MCF 10A (cell line): ENCODE measurements at regions not wholly inside any gene's neighbourhood (a gene's known extent, or its start where the extent isn't known, plus 50 kb on each side); places are given as distances from the start of the nearest gene placed in this dataset.

ENCODE experiments used
- BruUV-seq: library from RNA; stranded (reverse); fragments of 400-500 nt; replicated peaks from 2 replicates; lab custom pipeline; 2021; lab: Mats Ljungman, UMichigan
- CTCF ChIA-PET: fragments of 300-600 bp; sonication (Branson Sonifier 250); formaldehyde crosslinking; extraction: SDS; loops from one replicate; lab custom pipeline; 2021; ENCODE audit warnings: antibody characterized with exemption, inconsistent platforms; lab: Yijun Ruan, JAX
- POLR2A ChIA-PET: fragments of 300-600, 350-650 bp; sonication (Branson Sonifier 250); formaldehyde crosslinking; extraction: SDS; loops from one replicate; lab custom pipeline; 2020; ENCODE audit warnings: antibody characterized with exemption, inconsistent platforms; lab: Yijun Ruan, JAX
- DNase-seq: peaks from one replicate; pipeline ENCODE4 v3.0.0-alpha.2; 2018; ENCODE audit not compliant: unreplicated experiment
- H3K27ac Mint-ChIP-seq: one replicate; pipeline ENCODE4 v1.8.0; 2022; ENCODE audit warnings: mild to moderate bottlenecking, low read depth, mixed read lengths; ENCODE audit not compliant: unreplicated experiment
- H3K27me3 Mint-ChIP-seq: one replicate; pipeline ENCODE4 v1.8.0; 2022; ENCODE audit warnings: mixed read lengths; ENCODE audit not compliant: insufficient read depth, unreplicated experiment
- H3K36me3 Mint-ChIP-seq: one replicate; pipeline ENCODE4 v1.8.0; 2022; ENCODE audit warnings: mild to moderate bottlenecking, moderate library complexity, mixed read lengths; ENCODE audit not compliant: insufficient read depth, unreplicated experiment
- H3K4me1 Mint-ChIP-seq: one replicate; pipeline ENCODE4 v1.8.0; 2022; ENCODE audit warnings: mixed read lengths; ENCODE audit not compliant: insufficient read depth, unreplicated experiment
- H3K4me3 Mint-ChIP-seq: one replicate; pipeline ENCODE4 v1.8.0; 2022; ENCODE audit warnings: mild to moderate bottlenecking, moderate library complexity, mixed read lengths; ENCODE audit not compliant: unreplicated experiment
- H3K9me3 Mint-ChIP-seq: one replicate; pipeline ENCODE4 v1.8.0; 2022; ENCODE audit warnings: mixed read lengths; ENCODE audit not compliant: unreplicated experiment
- intact Hi-C: fragments of 100-400 bp; cut with micrococcal nuclease; formaldehyde crosslinking; loops from 2 replicates; pipeline ENCODE4 v1.14.1; 2022
- TF ChIP-seq, protein P1 (sequence below): fragments of 200-600 bp; IDR thresholded peaks from one replicate; pipeline ENCODE4 v1.8.0; 2022; ENCODE audit warnings: antibody characterized with exemption, mild to moderate bottlenecking; ENCODE audit not compliant: unreplicated experiment

DNA sequence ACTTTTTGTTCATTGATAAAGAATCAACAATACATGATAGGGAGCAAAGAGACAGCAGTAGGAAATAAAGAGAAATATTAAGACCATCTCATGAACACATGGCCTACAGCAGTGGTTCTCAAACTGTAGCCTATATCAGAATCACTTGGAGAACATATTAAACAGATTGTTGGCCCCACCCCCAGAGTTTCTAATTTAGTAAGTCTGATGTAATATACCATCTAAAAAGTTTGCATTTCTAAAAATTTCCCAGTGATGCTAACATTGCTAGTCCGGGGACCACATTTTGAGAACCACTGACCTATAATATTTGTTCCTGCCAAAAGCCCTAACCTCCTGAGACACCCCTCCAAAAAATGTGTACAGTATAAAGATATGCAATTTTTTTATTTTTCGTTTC lies 306.2 kb upstream of the NREP start:
- H3K9me3 Mint-ChIP-seq = no peaks in the 10 kb centered on the region

DNA sequence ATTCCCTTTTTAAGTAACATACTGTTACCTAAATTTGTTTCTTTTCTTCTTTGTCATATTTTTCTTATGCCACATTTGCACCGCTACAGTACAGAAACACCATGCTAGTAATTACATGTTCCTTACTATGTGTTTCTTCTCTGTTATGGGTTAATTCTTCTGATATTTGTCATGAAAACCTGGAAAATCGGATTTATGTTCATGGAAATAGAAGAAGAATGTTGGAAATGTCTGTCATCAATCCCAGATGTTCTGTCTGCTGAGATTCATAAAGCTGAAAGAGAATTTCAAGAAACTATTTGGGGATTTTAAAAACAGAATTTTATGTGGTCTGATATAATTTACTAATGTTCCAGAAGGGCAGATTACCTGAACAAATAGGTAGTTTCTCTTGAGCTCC lies 305.2 kb upstream of the NREP start:
- ChIA-PET POLR2A (no interaction called here), CTCF (no interaction called here)
- H3K27ac Mint-ChIP-seq = no peak overlapping the region
- no peaks in the 10 kb centered on the region for H3K4me1 Mint-ChIP-seq
- no TSS peak for BruUV-seq
- H3K36me3 Mint-ChIP-seq = no peaks in the 10 kb centered on the region
- H3K9me3 Mint-ChIP-seq = no peaks in the 10 kb centered on the region
- TF ChIP-seq, protein P1, sequence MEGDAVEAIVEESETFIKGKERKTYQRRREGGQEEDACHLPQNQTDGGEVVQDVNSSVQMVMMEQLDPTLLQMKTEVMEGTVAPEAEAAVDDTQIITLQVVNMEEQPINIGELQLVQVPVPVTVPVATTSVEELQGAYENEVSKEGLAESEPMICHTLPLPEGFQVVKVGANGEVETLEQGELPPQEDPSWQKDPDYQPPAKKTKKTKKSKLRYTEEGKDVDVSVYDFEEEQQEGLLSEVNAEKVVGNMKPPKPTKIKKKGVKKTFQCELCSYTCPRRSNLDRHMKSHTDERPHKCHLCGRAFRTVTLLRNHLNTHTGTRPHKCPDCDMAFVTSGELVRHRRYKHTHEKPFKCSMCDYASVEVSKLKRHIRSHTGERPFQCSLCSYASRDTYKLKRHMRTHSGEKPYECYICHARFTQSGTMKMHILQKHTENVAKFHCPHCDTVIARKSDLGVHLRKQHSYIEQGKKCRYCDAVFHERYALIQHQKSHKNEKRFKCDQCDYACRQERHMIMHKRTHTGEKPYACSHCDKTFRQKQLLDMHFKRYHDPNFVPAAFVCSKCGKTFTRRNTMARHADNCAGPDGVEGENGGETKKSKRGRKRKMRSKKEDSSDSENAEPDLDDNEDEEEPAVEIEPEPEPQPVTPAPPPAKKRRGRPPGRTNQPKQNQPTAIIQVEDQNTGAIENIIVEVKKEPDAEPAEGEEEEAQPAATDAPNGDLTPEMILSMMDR = no peak
- intact Hi-C loops = no loop called here
- DNase-seq = no peak
- H3K27me3 Mint-ChIP-seq = no peaks in the 10 kb centered on the region
- H3K4me3 Mint-ChIP-seq = no peak overlapping the region

More for the DNA sequence above, 306.2 kb upstream of the NREP start:
- TF ChIP-seq, protein P1 = no peak
- H3K27me3 Mint-ChIP-seq = no peaks in the 10 kb centered on the region
- POLR2A ChIA-PET = no interaction called here
- H3K4me3 Mint-ChIP-seq = no peak overlapping the region
- no TSS peak for BruUV-seq
- no peaks in the 10 kb centered on the region for H3K36me3 Mint-ChIP-seq
- DNase-seq = no peak
- H3K27ac Mint-ChIP-seq = no peak overlapping the region
- CTCF ChIA-PET = no interaction called here
- H3K4me1 Mint-ChIP-seq = no peaks in the 10 kb centered on the region
- intact Hi-C loops = no loop called here

GRCh38 chr5:112061666-112062065 lies 304.7 kb upstream of the NREP start:
- H3K4me1 Mint-ChIP-seq = no peaks in the 10 kb centered on the region
- no peak overlapping the region for H3K4me3 Mint-ChIP-seq
- intact Hi-C loops = no loop called here
- no TSS peak for BruUV-seq
- no peak overlapping the region for H3K27ac Mint-ChIP-seq
- ChIA-PET CTCF (no interaction called here), POLR2A (no interaction called here)
- no peaks in the 10 kb centered on the region for H3K27me3 Mint-ChIP-seq
- DNase-seq = no peak
- TF ChIP-seq, protein P1 = no peak
- H3K9me3 Mint-ChIP-seq = no peaks in the 10 kb centered on the region
- no peaks in the 10 kb centered on the region for H3K36me3 Mint-ChIP-seq

DNA sequence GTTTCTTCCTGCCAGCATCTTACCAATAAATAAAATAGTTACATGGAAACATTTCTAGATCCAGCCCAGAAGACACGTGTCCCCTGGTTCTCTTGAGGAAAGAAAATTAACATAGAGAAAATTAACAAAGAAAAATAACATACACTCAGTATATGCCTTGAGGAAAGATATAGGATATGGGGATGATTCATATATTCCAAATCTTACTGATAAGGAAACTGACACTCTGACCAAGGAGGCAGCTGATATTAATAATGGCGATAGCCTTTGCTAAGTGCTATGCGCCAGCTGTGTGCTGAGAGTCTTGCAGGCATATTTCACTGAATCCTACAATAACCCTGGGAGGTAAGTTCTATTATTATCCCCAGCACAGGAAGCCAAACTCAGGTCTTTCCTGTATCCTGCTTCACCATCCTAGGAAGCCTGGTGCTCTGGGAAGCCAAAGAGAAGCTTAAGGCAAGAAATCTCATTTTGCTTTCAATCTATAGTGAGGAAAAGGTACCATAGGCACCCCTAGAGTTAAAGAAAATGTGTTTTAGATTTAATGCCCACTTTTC lies 302.7 kb upstream of the NREP start:
- BruUV-seq = no TSS peak
- no peaks in the 10 kb centered on the region for H3K9me3 Mint-ChIP-seq
- H3K4me1 Mint-ChIP-seq = no peaks in the 10 kb centered on the region
- no peak for DNase-seq
- intact Hi-C loops = no loop called here
- CTCF ChIA-PET = no interaction called here
- no peaks in the 10 kb centered on the region for H3K27me3 Mint-ChIP-seq
- TF ChIP-seq, protein P1 = no peak
- H3K27ac Mint-ChIP-seq = no peak overlapping the region
- POLR2A ChIA-PET = no interaction called here
- no peak overlapping the region for H3K4me3 Mint-ChIP-seq
- no peaks in the 10 kb centered on the region for H3K36me3 Mint-ChIP-seq
